ENCODE measurements at regions not wholly inside any gene's neighbourhood (a gene's known extent, or its start where the extent isn't known, plus 50 kb on each side); places are given as distances from the start of the nearest gene placed in this dataset.
A peak's percentile ranks its signal among the peaks of the same experiment; 100 is the strongest.
"Not testable (repeated sequence)": the region's sequence is repeated elsewhere in the genome, so short reads cannot be mapped to it uniquely, and the experiment has no call there.

DNA sequence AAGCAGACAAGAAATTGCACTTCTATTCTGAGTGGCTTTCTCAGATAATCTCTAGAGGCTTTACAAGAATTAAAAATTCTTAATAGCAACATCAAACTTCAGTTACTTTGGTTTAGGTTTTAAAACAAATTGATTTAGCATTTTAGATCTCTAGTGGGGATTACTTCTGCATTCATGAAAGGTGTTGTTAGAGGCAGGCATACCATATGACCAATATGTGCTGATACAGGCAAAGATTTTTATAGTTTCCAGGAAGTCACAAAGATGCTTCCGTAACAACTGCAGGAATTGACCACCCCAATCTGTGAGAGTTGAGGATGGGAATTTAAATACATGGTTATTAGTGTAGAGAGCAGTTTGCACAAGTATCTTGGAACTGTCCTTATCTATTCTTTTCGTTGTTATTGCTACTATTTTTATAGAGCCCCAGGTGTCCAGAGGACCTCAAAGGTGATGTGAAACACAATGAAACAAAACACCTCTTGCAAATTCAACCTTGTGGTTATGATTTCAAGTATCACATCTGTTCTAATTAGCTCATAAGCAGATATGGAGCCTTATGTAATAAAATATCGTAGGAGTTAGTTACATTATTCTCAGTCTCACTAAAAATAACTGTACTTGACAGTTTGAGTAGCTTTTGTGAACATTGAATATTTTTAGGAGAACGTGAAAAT lies 512.7 kb upstream of the ADGRL4 start:
- Histone ChIP-seq H3K27ac (ENCODE audit: low read depth, low read length) (no peak overlapping the region), H3K9ac (ENCODE audit: low read depth, low read length) (no peak overlapping the region), H3K9me3 (ENCODE audit: control insufficient read depth, insufficient read depth, low read length) (no peaks in the 10 kb centered on the region), H3K27me3 (ENCODE audit: control insufficient read depth, insufficient read depth, low read length) (no peaks in the 10 kb centered on the region), H3K4me3 (ENCODE audit: low read depth, low read length) (no peak overlapping the region), H3K36me3 (ENCODE audit: control insufficient read depth, insufficient read depth, low read length) (no peaks in the 10 kb centered on the region), H3K4me1 (ENCODE audit: control insufficient read depth, insufficient read depth, low read length) (no peaks in the 10 kb centered on the region)

DNA sequence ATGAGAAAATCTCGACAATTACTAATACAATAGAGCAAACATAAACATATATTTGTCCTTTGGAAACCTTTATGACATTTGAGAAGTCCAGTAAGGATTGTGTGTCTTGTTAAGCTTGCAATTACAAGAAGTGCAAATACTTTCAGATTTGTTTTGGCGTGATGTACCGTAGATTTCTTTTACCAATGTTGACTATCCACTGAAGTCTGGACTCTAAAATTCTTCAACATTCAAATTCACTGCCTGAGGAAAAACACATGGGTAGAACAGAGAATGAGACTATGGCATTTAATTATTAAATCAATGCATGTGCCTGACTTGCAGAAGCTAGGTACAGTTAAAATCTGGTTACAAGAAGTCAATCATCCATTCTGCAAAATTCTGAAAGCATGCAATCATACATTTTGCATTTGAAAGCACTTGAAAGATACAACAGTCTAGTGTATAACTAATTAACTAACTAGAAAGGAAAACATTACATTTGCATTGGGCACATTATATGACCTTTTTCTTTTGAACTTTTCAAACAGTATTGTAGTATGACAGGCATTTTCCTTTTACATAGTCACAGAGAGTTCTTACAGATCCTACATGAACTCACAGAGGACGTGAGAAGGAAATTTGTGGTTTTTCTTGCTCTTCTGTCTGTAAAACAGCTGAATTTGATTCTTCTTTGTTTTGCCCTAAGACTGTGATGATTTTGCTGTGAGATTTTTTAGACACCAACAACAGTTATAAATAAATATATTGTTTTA lies 511.1 kb upstream of the ADGRL4 start:
- H3K9ac ChIP-seq (ENCODE audit: low read depth, low read length) = no peak overlapping the region
- H3K9me3 ChIP-seq (ENCODE audit: control insufficient read depth, insufficient read depth, low read length) = no peaks in the 10 kb centered on the region
- no peaks in the 10 kb centered on the region for H3K36me3 ChIP-seq (ENCODE audit: control insufficient read depth, insufficient read depth, low read length)
- H3K27me3 ChIP-seq (ENCODE audit: control insufficient read depth, insufficient read depth, low read length) = no peaks in the 10 kb centered on the region
- H3K4me1 ChIP-seq (ENCODE audit: control insufficient read depth, insufficient read depth, low read length) = no peaks in the 10 kb centered on the region
- H3K27ac ChIP-seq (ENCODE audit: low read depth, low read length) = no peak overlapping the region
- no peak overlapping the region for H3K4me3 ChIP-seq (ENCODE audit: low read depth, low read length)

DNA sequence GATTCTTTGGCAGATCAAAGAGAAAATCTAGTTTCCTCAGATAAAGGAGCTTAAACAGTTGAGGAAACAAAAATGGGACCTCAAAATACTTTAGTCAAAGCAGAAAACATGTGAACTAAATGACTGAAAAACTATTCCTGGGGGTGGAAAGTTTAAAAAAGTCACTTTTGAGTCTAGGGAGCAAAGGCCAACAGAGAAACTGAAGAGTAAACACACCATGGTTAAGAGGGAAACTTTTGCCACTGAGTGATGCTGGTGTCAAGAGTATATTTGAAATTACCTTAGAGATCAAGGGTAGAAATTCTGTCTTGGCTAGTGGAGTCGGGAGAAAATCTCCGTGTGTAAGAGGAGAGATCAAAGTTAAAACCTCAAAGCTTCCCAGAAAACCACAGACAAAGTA lies 501.2 kb upstream of the ADGRL4 start:
- no peaks in the 10 kb centered on the region; the same call in 1 of the 2 replicates for H3K4me1 ChIP-seq (ENCODE audit: control insufficient read depth, insufficient read depth, low read length)
- no peak overlapping the region for H3K9ac ChIP-seq (ENCODE audit: low read depth, low read length)
- no peaks in the 10 kb centered on the region for H3K36me3 ChIP-seq (ENCODE audit: control insufficient read depth, insufficient read depth, low read length)
- no peaks in the 10 kb centered on the region for H3K9me3 ChIP-seq (ENCODE audit: control insufficient read depth, insufficient read depth, low read length)
- no peaks in the 10 kb centered on the region for H3K27me3 ChIP-seq (ENCODE audit: control insufficient read depth, insufficient read depth, low read length)
- H3K4me3 ChIP-seq (ENCODE audit: low read depth, low read length) = no peak overlapping the region
- no peak overlapping the region for H3K27ac ChIP-seq (ENCODE audit: low read depth, low read length)

DNA sequence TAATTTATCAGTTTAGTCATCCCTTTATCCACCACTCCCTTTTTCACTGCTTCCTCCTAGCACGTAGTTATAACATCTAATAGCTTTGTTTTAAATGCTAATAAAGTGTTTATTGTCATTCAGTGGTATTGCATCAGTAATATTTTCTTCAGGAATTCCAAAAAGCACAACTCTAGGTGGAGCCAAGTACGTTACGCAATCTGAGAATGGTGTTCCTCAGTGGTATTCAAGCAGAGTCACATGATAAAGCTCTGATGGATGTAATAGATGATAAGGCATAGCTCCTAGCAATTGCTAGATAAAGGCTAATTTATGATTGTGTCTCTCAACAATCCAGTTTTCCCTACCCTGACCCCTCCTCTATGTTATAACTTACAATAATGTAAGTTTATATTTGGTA lies 494.6 kb upstream of the ADGRL4 start:
- H3K36me3 ChIP-seq (ENCODE audit: control insufficient read depth, insufficient read depth, low read length) = no peaks in the 10 kb centered on the region
- H3K9ac ChIP-seq (ENCODE audit: low read depth, low read length) = no peak overlapping the region
- H3K27ac ChIP-seq (ENCODE audit: low read depth, low read length) = no peak overlapping the region
- no peaks in the 10 kb centered on the region for H3K9me3 ChIP-seq (ENCODE audit: control insufficient read depth, insufficient read depth, low read length)
- H3K4me3 ChIP-seq (ENCODE audit: low read depth, low read length) = no peak overlapping the region
- H3K4me1 ChIP-seq (ENCODE audit: control insufficient read depth, insufficient read depth, low read length) = no peaks in the 10 kb centered on the region; the same call in 1 of the 2 replicates
- H3K27me3 ChIP-seq (ENCODE audit: control insufficient read depth, insufficient read depth, low read length) = no peaks in the 10 kb centered on the region

DNA sequence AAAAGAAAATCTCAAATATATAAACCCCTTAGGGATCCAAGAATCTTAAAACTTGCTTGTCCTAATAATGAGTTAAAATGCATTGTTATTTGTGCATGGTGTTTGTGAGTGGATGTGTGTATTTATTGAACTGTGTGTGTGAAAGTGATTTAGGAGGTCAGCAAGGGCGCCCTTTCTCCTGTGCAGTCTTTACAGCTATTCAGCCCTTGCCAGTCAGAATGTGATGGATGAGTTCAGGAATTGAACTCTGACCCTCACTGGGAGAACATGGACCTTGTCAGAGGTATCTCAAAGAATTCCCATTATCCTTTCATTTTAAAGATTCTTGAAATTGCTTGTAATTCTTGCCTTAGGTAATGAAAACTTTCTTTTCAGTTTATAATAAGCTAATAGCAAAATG lies 493.0 kb upstream of the ADGRL4 start:
- no peaks in the 10 kb centered on the region for H3K9me3 ChIP-seq (ENCODE audit: control insufficient read depth, insufficient read depth, low read length)

DNA sequence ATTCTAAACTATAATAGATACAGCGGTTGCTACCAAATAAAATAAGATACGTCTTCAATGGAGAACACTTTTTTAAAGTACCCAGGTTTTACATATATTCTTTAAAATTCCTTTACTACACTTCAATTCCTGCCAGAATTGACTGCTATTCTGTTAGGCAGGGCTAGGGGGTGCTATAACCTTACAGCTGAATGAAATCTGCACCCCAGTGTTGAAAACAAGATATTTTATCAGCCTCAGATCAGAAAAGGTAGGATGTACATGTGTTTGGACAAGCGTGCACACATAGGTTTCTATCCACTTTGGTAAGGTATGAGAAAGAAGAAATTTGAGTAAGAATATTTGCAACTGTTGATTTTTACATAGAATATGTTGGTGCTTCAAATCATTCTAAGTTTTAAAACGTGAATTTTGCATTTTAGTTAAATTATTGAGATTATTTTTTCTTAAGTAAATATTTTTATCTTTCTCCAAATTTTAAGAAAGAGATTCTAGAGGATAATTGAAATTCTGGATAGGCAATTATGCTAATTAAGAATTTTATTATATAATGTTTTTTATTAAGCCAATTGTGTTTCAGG lies 490.8 kb upstream of the ADGRL4 start:
- H3K9ac ChIP-seq (ENCODE audit: low read depth, low read length) = no peak overlapping the region
- H3K4me3 ChIP-seq (ENCODE audit: low read depth, low read length) = no peak overlapping the region
- no peaks in the 10 kb centered on the region for H3K36me3 ChIP-seq (ENCODE audit: control insufficient read depth, insufficient read depth, low read length)
- H3K27ac ChIP-seq (ENCODE audit: low read depth, low read length) = no peak overlapping the region
- H3K4me1 ChIP-seq (ENCODE audit: control insufficient read depth, insufficient read depth, low read length) = peaks cover 7% of the 10 kb centered on the region
- no peaks in the 10 kb centered on the region for H3K27me3 ChIP-seq (ENCODE audit: control insufficient read depth, insufficient read depth, low read length)
- no peaks in the 10 kb centered on the region; the same call in 1 of the 2 replicates for H3K9me3 ChIP-seq (ENCODE audit: control insufficient read depth, insufficient read depth, low read length)

More for the DNA sequence above, 493.0 kb upstream of the ADGRL4 start:
- H3K4me3 ChIP-seq (ENCODE audit: low read depth, low read length) = no peak overlapping the region
- peaks cover 7% of the 10 kb centered on the region for H3K4me1 ChIP-seq (ENCODE audit: control insufficient read depth, insufficient read depth, low read length)
- no peak overlapping the region for H3K27ac ChIP-seq (ENCODE audit: low read depth, low read length)
- H3K36me3 ChIP-seq (ENCODE audit: control insufficient read depth, insufficient read depth, low read length) = no peaks in the 10 kb centered on the region
- no peaks in the 10 kb centered on the region for H3K27me3 ChIP-seq (ENCODE audit: control insufficient read depth, insufficient read depth, low read length)
- no peak overlapping the region for H3K9ac ChIP-seq (ENCODE audit: low read depth, low read length)

DNA sequence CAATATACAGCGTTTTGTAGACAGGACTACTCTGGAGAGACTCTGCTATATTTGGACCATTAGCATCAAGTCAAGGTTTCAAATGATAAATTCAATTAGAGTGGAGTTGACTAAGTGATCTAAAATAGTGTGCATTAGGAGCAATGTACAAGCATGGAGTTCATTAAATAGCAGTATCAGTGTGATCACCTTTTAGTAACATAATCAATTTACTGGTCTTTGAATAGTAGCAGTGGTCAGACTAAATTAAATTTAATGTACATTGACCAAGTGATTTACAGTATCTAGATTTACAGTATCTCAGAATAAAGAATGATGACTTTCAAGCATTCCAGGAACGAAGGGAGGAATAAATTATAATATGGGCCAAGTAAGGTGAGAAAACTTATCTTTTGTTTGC lies 489.6 kb upstream of the ADGRL4 start:
- Histone ChIP-seq H3K4me1 (ENCODE audit: control insufficient read depth, insufficient read depth, low read length) (peaks cover 7% of the 10 kb centered on the region), H3K27ac (ENCODE audit: low read depth, low read length) (no peak overlapping the region), H3K4me3 (ENCODE audit: low read depth, low read length) (no peak overlapping the region), H3K27me3 (ENCODE audit: control insufficient read depth, insufficient read depth, low read length) (no peaks in the 10 kb centered on the region), H3K9me3 (ENCODE audit: control insufficient read depth, insufficient read depth, low read length) (no peaks in the 10 kb centered on the region; the same call in 1 of the 2 replicates), H3K9ac (ENCODE audit: low read depth, low read length) (no peak overlapping the region), H3K36me3 (ENCODE audit: control insufficient read depth, insufficient read depth, low read length) (no peaks in the 10 kb centered on the region)

DNA sequence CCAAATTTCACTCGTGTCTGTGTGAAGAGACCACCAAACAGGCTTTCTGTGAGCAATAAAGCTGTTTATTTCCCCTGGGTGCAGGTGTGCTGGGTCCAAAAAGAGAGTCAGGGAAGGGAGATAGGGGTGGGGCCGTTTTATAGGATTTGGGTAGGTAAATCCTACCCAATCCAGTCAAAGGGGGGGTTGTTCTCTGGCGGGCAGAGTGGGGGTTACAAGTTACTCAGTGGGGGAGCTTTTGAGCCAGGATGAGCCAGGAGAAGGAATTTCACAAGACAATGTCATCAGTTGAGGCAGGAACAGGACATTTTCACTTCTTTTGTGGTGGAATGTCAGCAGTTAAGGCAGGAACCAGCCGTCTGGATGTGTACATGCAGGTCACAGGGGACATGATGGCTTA lies 487.2 kb upstream of the ADGRL4 start:
- H3K27me3 ChIP-seq (ENCODE audit: control insufficient read depth, insufficient read depth, low read length); H3K9me3 ChIP-seq (ENCODE audit: control insufficient read depth, insufficient read depth, low read length); H3K9ac ChIP-seq (ENCODE audit: low read depth, low read length); H3K27ac ChIP-seq (ENCODE audit: low read depth, low read length); H3K36me3 ChIP-seq (ENCODE audit: control insufficient read depth, insufficient read depth, low read length); H3K4me1 ChIP-seq (ENCODE audit: control insufficient read depth, insufficient read depth, low read length): not testable (repeated sequence)
- H3K4me3 ChIP-seq (ENCODE audit: low read depth, low read length) = peak overlapping the region; percentile 35; the same call in 1 of the 2 replicates

DNA sequence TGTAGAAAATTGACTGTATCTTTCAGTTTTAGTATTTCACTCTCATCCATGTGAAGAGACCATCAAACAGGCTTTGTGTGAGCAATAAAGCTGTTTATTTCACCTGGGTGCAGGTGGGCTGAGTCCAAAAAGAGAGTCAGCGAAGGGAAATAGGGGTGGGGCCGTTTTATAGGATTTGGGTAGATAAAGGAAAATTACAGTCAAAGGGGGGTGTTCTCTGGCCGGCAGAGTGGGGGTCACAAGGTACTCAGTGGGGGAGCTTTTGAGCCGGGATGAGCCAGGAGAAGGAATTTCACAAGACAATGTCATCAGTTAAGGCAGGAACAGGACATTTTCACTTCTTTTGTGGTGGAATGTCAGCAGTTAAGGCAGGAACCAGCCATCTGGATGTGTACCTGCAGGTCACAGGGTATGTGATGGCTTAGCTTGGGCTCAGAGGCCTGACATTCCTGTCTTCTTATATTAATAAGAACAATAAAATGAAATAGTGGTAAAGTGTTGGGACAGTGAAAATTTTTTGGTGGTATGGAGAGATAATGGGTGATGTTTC lies 482.1 kb upstream of the ADGRL4 start:
- H3K27me3 ChIP-seq (ENCODE audit: control insufficient read depth, insufficient read depth, low read length); H3K9me3 ChIP-seq (ENCODE audit: control insufficient read depth, insufficient read depth, low read length); H3K4me3 ChIP-seq (ENCODE audit: low read depth, low read length); H3K36me3 ChIP-seq (ENCODE audit: control insufficient read depth, insufficient read depth, low read length): not testable (repeated sequence)
- peak overlapping the region; percentile 47 for H3K27ac ChIP-seq (ENCODE audit: low read depth, low read length)
- H3K9ac ChIP-seq (ENCODE audit: low read depth, low read length) = 0 out of 2 replicates have a peak overlapping the region, but pooled peaks have one; percentile 30
- peaks cover 30% of the 10 kb centered on the region for H3K4me1 ChIP-seq (ENCODE audit: control insufficient read depth, insufficient read depth, low read length)

DNA sequence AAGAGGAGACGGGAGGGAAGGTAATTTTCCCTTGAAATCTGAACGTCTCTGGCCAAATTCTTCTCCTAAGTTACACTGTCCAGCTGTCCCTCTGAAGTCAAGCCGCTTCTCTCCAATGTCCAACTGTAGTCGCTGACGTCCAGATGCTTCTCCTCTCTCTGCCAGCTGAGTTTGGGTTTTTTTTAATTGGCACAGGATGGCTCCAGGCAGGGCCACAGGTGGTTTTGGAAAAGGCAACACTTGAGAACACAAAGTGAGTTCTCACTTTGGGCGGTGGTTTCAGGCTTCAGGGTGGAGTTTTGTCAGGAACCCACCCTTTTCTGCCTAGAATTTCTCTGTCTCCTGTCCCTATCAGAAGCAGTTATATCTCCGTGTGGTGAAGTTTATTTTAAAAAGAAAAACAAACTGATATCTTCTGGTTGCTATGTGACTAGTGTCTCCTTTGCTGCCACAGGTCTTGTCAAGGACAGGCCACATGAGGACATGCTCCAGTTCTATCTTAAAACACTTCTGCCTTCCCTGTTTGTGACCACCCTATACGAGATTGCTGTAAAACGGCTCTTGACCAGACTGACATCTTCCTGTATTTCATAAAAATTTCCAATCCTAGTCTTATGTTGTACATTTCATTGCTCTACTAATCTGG lies 472.3 kb upstream of the ADGRL4 start:
- Histone ChIP-seq H3K4me1 (ENCODE audit: control insufficient read depth, insufficient read depth, low read length) (peaks cover 6% of the 10 kb centered on the region), H3K36me3 (ENCODE audit: control insufficient read depth, insufficient read depth, low read length) (no peaks in the 10 kb centered on the region), H3K27ac (ENCODE audit: low read depth, low read length) (no peak overlapping the region), H3K9me3 (ENCODE audit: control insufficient read depth, insufficient read depth, low read length) (peaks cover 4% of the 10 kb centered on the region; the same call in 1 of the 2 replicates), H3K4me3 (ENCODE audit: low read depth, low read length) (no peak overlapping the region), H3K9ac (ENCODE audit: low read depth, low read length) (no peak overlapping the region), H3K27me3 (ENCODE audit: control insufficient read depth, insufficient read depth, low read length) (no peaks in the 10 kb centered on the region)

All from HUES48 (cell line).